Erythroblast (primary cell): ENCODE measurements at regions not wholly inside any gene's neighbourhood (a gene's known extent, or its start where the extent isn't known, plus 50 kb on each side); places are given as distances from the start of the nearest gene placed in this dataset.
"Not testable (repeated sequence)": the region's sequence is repeated elsewhere in the genome, so short reads cannot be mapped to it uniquely, and the experiment has no call there.

Experiments used
- DNase-seq, 2 experiments: peaks; one replicate each; lab custom pipeline; 2025; lab: John Stamatoyannopoulos, UW
- GATA1 ChIP-seq: IDR thresholded peaks from 2 replicates; pipeline ENCODE4 v1.6.1; 2011; ENCODE audit warnings: low read depth, mild to moderate bottlenecking, control low read depth, low read length, moderate library complexity
- POLR2A ChIP-seq: IDR thresholded peaks from 2 replicates; pipeline ENCODE4 v1.6.1; 2011; ENCODE audit warnings: mild to moderate bottlenecking, low read length

GRCh38 chr17:70355185-70355584 lies 185.9 kb downstream of the KCNJ2 start:
- TF ChIP-seq POLR2A (no peak), GATA1 (no peak)

GRCh38 chr17:70357190-70357589 lies 187.9 kb downstream of the KCNJ2 start:
- DNase-seq = no peak
- no peak for TF ChIP-seq POLR2A
- TF ChIP-seq GATA1 = no peak

More at GRCh38 chr17:70355185-70355584, 185.9 kb downstream of the KCNJ2 start:
- DNase-seq = no peak

- TF ChIP-seq GATA1 (no peak), POLR2A (no peak)
Measured at GRCh38 chr17:70365091-70365583, 195.8 kb downstream of the KCNJ2 start.

GRCh38 chr17:70366386-70366785 lies 197.1 kb downstream of the KCNJ2 start:
- no peak for DNase-seq
- TF ChIP-seq POLR2A (no peak), GATA1 (no peak)

More at GRCh38 chr17:70365091-70365583, 195.8 kb downstream of the KCNJ2 start:
- DNase-seq = no peak

GRCh38 chr17:70368011-70368410 lies 198.7 kb downstream of the KCNJ2 start:
- DNase-seq = no peak
- TF ChIP-seq GATA1 = no peak
- no peak for TF ChIP-seq POLR2A

GRCh38 chr17:70369391-70369790 lies 200.1 kb downstream of the KCNJ2 start:
- TF ChIP-seq POLR2A = no peak
- no peak for TF ChIP-seq GATA1
- DNase-seq = no peak

GRCh38 chr17:70370816-70371215 lies 201.5 kb downstream of the KCNJ2 start:
- no peak for TF ChIP-seq POLR2A
- TF ChIP-seq GATA1 = no peak
- DNase-seq = no peak

- TF ChIP-seq POLR2A = no peak
- TF ChIP-seq GATA1 = no peak
- DNase-seq = no peak
Measured at GRCh38 chr17:70373369-70373768, 204.0 kb downstream of the KCNJ2 start.

GRCh38 chr17:70374496-70374895 lies 205.2 kb downstream of the KCNJ2 start:
- no peak for TF ChIP-seq POLR2A
- no peak for TF ChIP-seq GATA1
- no peak for DNase-seq

- DNase-seq = no peak
- no peak for TF ChIP-seq GATA1
- no peak for TF ChIP-seq POLR2A
Measured at GRCh38 chr17:70375406-70375805, 206.1 kb downstream of the KCNJ2 start.

- DNase-seq = no peak
- TF ChIP-seq GATA1 = no peak
- no peak for TF ChIP-seq POLR2A
Measured at GRCh38 chr17:70375813-70376770, 206.8 kb downstream of the KCNJ2 start.

GRCh38 chr17:70377654-70378053 lies 208.3 kb downstream of the KCNJ2 start:
- TF ChIP-seq GATA1 = no peak
- no peak for TF ChIP-seq POLR2A
- no peak for DNase-seq

- TF ChIP-seq POLR2A (no peak), GATA1 (no peak)
- no peak for DNase-seq
Measured at GRCh38 chr17:70378076-70378475, 208.7 kb downstream of the KCNJ2 start.

- no peak for TF ChIP-seq GATA1
- no peak for TF ChIP-seq POLR2A
- DNase-seq = no peak
Measured at GRCh38 chr17:70379945-70380344, 210.6 kb downstream of the KCNJ2 start.

GRCh38 chr17:70381916-70382315 lies 212.6 kb downstream of the KCNJ2 start:
- not testable (repeated sequence) for DNase-seq
